OCI-LY7 (cell line): ENCODE measurements at regions not wholly inside any gene's neighbourhood (a gene's known extent, or its start where the extent isn't known, plus 50 kb on each side); places are given as distances from the start of the nearest gene placed in this dataset.

ENCODE experiments used
- EZH2phosphoT487 ChIP-seq: fragments of 200-600 bp; sonication (generic); IDR thresholded peaks from 2 replicates; pipeline ENCODE4 v1.6.1; 2018; ENCODE audit warnings: low read depth, borderline replicate concordance, mild to moderate bottlenecking, mixed run types, antibody characterized with exemption, low read length, moderate library complexity, mixed read lengths
- TF ChIP-seq, protein P1 (sequence below): fragments of 200-600 bp; sonication (generic); conservative IDR thresholded peaks from 2 replicates; pipeline ENCODE4 v1.5.1; 2014; ENCODE audit warnings: mild to moderate bottlenecking, antibody characterized with exemption, low read length, moderate library complexity, mixed read lengths

DNA sequence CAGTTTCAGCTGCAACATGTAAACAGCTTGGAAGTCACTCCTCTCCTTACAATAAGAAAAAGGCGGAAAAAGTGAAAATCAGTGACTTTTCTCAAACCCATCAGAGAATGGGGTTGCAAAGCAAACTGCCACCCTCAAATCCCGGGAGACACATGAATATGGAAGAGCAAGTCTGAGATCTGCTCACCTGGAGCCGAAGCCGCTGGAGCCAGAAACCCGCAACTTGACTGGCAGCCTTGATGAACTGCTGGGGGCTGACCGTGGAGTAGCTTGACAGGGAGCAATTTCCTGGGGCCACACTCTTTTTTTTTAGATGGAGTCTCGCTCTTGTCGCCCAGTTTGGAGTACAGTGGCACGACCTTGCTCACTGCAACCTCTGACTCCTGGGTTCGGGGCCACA is 208.2 kb downstream of the KIF26A start:
- TF ChIP-seq, protein P1, sequence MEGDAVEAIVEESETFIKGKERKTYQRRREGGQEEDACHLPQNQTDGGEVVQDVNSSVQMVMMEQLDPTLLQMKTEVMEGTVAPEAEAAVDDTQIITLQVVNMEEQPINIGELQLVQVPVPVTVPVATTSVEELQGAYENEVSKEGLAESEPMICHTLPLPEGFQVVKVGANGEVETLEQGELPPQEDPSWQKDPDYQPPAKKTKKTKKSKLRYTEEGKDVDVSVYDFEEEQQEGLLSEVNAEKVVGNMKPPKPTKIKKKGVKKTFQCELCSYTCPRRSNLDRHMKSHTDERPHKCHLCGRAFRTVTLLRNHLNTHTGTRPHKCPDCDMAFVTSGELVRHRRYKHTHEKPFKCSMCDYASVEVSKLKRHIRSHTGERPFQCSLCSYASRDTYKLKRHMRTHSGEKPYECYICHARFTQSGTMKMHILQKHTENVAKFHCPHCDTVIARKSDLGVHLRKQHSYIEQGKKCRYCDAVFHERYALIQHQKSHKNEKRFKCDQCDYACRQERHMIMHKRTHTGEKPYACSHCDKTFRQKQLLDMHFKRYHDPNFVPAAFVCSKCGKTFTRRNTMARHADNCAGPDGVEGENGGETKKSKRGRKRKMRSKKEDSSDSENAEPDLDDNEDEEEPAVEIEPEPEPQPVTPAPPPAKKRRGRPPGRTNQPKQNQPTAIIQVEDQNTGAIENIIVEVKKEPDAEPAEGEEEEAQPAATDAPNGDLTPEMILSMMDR: no peak
- TF ChIP-seq EZH2phosphoT487: no peak
